GM18499 (cell line): ENCODE measurements at regions not wholly inside any gene's neighbourhood (a gene's known extent, or its start where the extent isn't known, plus 50 kb on each side); places are given as distances from the start of the nearest gene placed in this dataset.

Source experiments
- ATAC-seq: cut with Tn5 transposase; IDR thresholded peaks from one replicate; pipeline ENCODE4 v1.9.1; 2021; ENCODE audit warnings: moderate number of reproducible peaks; ENCODE audit not compliant: insufficient read depth, unreplicated experiment

DNA sequence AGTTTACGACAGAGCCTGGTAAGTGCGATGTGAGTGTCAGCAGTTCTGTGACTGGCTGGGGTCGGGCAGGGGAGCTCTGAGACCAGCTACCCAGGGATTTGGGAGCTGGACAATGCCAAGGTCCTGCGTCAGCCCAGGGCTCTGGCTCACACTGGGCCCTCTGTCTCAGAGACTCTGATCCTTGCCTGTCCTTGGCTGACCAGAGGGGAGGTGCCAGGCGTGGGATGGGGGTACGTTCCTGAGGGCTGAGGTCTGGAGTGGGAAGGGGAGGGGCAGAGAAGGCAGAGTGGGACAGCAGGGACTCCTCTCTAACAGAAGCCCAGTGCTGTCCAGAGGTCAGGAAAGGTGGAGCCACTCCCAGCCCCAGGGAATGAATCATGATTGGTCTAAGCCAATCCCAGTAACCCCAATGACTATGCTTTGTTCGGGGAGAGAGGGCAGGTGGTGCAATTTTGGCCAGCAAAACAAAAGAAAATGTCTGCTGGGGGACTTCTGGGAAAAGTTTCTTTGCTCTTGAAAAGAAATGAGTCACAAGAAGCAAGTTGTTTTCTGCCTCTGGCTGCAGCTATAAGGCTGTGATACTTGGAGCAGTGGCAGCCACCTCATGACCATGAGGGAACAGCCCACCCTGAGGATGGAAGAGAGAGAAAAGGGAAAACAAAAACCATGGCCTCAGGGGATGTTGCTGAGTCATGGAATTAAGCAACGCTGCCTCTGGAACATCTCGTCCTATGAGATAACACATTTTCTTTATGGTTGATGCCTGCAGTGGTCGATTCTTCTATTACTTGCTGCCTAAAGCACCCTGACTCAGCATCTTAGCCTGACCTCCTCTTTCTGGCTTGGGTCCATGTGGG, 108.3 kb downstream of the CHST1 start:
- no peak for ATAC-seq

- no peak for ATAC-seq
Measured at GRCh38 chr11:45554230-45554967, 111.0 kb downstream of the CHST1 start.

DNA sequence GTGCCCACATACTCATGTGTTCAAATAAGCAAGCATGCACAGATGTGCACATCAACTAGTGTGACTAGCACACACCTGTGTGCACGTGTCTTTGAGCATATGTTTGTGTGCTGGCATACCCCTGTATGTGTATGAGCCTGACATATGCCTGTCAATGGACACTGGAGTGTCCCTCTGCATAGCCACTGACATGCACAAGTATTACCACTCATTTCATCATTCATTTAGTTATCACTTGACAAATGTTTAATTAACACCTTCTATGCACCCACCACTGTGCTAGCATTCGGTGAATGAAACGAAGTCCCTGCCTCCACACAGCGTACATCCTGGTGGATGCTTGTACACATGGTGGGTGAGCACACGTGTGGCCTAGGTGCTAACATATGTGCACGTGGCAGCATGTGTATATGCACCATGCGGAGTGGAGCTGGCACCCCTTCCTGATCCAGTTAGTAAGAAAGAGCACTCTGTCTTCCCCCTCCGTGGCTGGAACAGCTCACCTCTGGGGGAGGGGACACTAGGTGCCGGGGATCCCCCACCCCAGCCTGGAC, 112.0 kb downstream of the CHST1 start:
- no peak for ATAC-seq

GRCh38 chr11:45551191-45551713, 114.2 kb downstream of the CHST1 start:
- no peak for ATAC-seq

GRCh38 chr11:45549257-45549656, 116.2 kb downstream of the CHST1 start:
- no peak for ATAC-seq

GRCh38 chr11:45546366-45546765, 119.1 kb downstream of the CHST1 start:
- no peak for ATAC-seq

- no peak for ATAC-seq
Measured at GRCh38 chr11:45544826-45545225, 120.6 kb downstream of the CHST1 start.

- ATAC-seq = no peak
Measured at GRCh38 chr11:45543808-45544422, 121.5 kb downstream of the CHST1 start.

DNA sequence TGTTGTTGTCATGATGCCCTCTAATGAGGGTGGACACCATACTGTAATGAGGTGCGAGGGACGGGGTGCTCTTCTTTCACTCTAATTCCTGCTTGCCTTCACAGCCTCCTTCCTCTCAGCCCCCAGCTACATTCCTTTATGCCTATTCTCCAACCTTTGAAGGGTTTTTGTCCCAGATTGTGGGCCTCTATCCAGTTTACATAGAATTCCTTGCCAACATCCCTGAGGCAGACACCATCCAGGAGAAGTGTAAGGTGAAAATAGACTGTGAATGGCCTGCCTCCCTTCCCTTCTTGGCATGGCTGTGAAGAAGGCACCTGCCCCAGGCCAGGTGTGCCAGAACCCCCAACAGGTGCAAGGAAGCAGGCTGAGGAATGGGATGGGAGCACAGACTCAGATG, 122.3 kb downstream of the CHST1 start:
- no peak for ATAC-seq

GRCh38 chr11:45541693-45542434, 123.6 kb downstream of the CHST1 start:
- no peak for ATAC-seq

- no peak for ATAC-seq
Measured at GRCh38 chr11:45538939-45539338, 126.5 kb downstream of the CHST1 start.

DNA sequence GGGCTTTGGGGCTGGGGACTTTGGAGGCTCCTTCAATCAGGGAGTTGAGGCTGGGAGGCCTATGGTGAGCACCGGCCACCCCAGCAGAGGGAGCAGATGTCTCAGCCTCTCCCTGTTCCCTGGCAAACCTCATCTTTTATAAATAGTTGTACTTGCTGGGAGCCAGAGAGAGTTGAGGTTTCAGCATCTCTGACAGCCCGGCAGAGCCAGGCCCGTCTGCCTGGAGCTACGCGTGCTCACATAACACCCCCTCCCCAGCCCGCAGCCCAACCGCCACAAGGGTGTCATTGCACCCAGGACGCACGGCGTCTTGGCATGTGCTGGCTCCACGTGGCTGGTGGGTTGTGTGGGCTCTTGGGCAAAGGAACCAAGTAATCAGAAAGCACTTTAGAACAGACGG, 127.1 kb downstream of the CHST1 start:
- no peak for ATAC-seq

- no peak for ATAC-seq
Measured at GRCh38 chr11:45537614-45538013, 127.8 kb downstream of the CHST1 start.

- no peak for ATAC-seq
Measured at GRCh38 chr11:45535033-45535432, 130.4 kb downstream of the CHST1 start.

- no peak for ATAC-seq
Measured at GRCh38 chr11:45534132-45534531, 131.3 kb downstream of the CHST1 start.

GRCh38 chr11:45532546-45532945, 132.9 kb downstream of the CHST1 start:
- ATAC-seq = no peak

- no peak for ATAC-seq
Measured at GRCh38 chr11:45530776-45531175, 134.6 kb downstream of the CHST1 start.

- no peak for ATAC-seq
Measured at GRCh38 chr11:45530111-45530510, 135.3 kb downstream of the CHST1 start.

GRCh38 chr11:45528435-45528834, 137.0 kb downstream of the CHST1 start:
- ATAC-seq = no peak

GRCh38 chr11:45527898-45528297, 137.5 kb downstream of the CHST1 start:
- no peak for ATAC-seq
